ENCODE measurements at regions not wholly inside any gene's neighbourhood (a gene's known extent, or its start where the extent isn't known, plus 50 kb on each side); places are given as distances from the start of the nearest gene placed in this dataset.

- H3K36me3 ChIP-seq: no peaks in the 10 kb centered on the region
- no peaks in the 10 kb centered on the region for H3K4me1 ChIP-seq
- H3K27ac ChIP-seq: no peak overlapping the region
- TF ChIP-seq POLR2A (IDR thresholded peaks at IDR 0.05): no peak
- no peak for TF ChIP-seq POLR2AphosphoS5 (IDR thresholded peaks at IDR 0.05; ENCODE audit: insufficient read depth in 1 of 2, low read depth in 1 of 2)
- TF ChIP-seq CTCF (IDR thresholded peaks at IDR 0.05): no peak
- no peak overlapping the region for H3K4me3 ChIP-seq
- intact Hi-C loops (cut with DNase I): no loop called here
- no peaks in the 10 kb centered on the region for H3K27me3 ChIP-seq
- no peak for DNase-seq (ENCODE audit: extremely low spot score in 2 of 2)
- no peaks in the 10 kb centered on the region for H3K9me3 ChIP-seq
These were observed 75.1 kb upstream of the RGMB start for GRCh38 chr5:98698359-98698758.

GRCh38 chr5:98700730-98701129, 72.7 kb upstream of the RGMB start:
- no peak overlapping the region for H3K4me3 ChIP-seq
- no peaks in the 10 kb centered on the region for H3K9me3 ChIP-seq
- intact Hi-C loops (cut with DNase I): no loop called here

GRCh38 chr5:98705841-98706240, 67.6 kb upstream of the RGMB start:
- intact Hi-C loops (cut with DNase I): no loop called here
- H3K4me3 ChIP-seq: no peak overlapping the region
- no peak for TF ChIP-seq CTCF (IDR thresholded peaks at IDR 0.05)

More at GRCh38 chr5:98700730-98701129, 72.7 kb upstream of the RGMB start:
- H3K4me1 ChIP-seq: no peaks in the 10 kb centered on the region
- TF ChIP-seq CTCF (IDR thresholded peaks at IDR 0.05): no peak
- TF ChIP-seq POLR2A (IDR thresholded peaks at IDR 0.05): no peak
- no peak for TF ChIP-seq POLR2AphosphoS5 (IDR thresholded peaks at IDR 0.05; ENCODE audit: insufficient read depth in 1 of 2, low read depth in 1 of 2)
- no peak overlapping the region for H3K27ac ChIP-seq
- no peaks in the 10 kb centered on the region for H3K36me3 ChIP-seq
- DNase-seq (ENCODE audit: extremely low spot score in 2 of 2): no peak
- no peaks in the 10 kb centered on the region for H3K27me3 ChIP-seq

GRCh38 chr5:98709681-98710080, 63.8 kb upstream of the RGMB start:
- Histone ChIP-seq H3K27me3 (no peaks in the 10 kb centered on the region), H3K4me1 (no peaks in the 10 kb centered on the region), H3K4me3 (no peak overlapping the region), H3K9me3 (no peaks in the 10 kb centered on the region), H3K36me3 (no peaks in the 10 kb centered on the region), H3K27ac (no peak overlapping the region)
- intact Hi-C loops (cut with DNase I): no loop called here
- DNase-seq (ENCODE audit: extremely low spot score in 2 of 2): no peak
- TF ChIP-seq POLR2A (IDR thresholded peaks at IDR 0.05) (no peak), POLR2AphosphoS5 (IDR thresholded peaks at IDR 0.05; ENCODE audit: insufficient read depth in 1 of 2, low read depth in 1 of 2) (no peak), CTCF (IDR thresholded peaks at IDR 0.05) (no peak)

More at GRCh38 chr5:98705841-98706240, 67.6 kb upstream of the RGMB start:
- H3K4me1 ChIP-seq: no peaks in the 10 kb centered on the region
- no peaks in the 10 kb centered on the region for H3K36me3 ChIP-seq
- no peak for DNase-seq (ENCODE audit: extremely low spot score in 2 of 2)
- no peaks in the 10 kb centered on the region for H3K9me3 ChIP-seq
- H3K27me3 ChIP-seq: no peaks in the 10 kb centered on the region
- H3K27ac ChIP-seq: no peak overlapping the region

- Histone ChIP-seq H3K36me3 (no peaks in the 10 kb centered on the region), H3K27ac (no peak overlapping the region), H3K27me3 (no peaks in the 10 kb centered on the region), H3K4me3 (no peak overlapping the region), H3K9me3 (no peaks in the 10 kb centered on the region), H3K4me1 (no peaks in the 10 kb centered on the region)
- no peak for TF ChIP-seq POLR2A (IDR thresholded peaks at IDR 0.05)
- TF ChIP-seq POLR2AphosphoS5 (IDR thresholded peaks at IDR 0.05; ENCODE audit: insufficient read depth in 1 of 2, low read depth in 1 of 2): no peak
- TF ChIP-seq CTCF (IDR thresholded peaks at IDR 0.05): no peak
- intact Hi-C loops (cut with DNase I): no loop called here
- DNase-seq (ENCODE audit: extremely low spot score in 2 of 2): no peak
These were observed 60.4 kb upstream of the RGMB start for GRCh38 chr5:98713027-98713426.
